Stimulated activated CD4-positive, alpha-beta T cell treated with anti-CD3 and anti-CD28 coated beads, Interleukin-15, amount 100 ng/mL, for 24 hours (primary cell): ENCODE measurements at regions not wholly inside any gene's neighbourhood (a gene's known extent, or its start where the extent isn't known, plus 50 kb on each side); places are given as distances from the start of the nearest gene placed in this dataset.

ENCODE experiments used
- DNase-seq: peaks from one replicate; pipeline ENCODE4 v3.0.0-alpha.2; 2020

DNA sequence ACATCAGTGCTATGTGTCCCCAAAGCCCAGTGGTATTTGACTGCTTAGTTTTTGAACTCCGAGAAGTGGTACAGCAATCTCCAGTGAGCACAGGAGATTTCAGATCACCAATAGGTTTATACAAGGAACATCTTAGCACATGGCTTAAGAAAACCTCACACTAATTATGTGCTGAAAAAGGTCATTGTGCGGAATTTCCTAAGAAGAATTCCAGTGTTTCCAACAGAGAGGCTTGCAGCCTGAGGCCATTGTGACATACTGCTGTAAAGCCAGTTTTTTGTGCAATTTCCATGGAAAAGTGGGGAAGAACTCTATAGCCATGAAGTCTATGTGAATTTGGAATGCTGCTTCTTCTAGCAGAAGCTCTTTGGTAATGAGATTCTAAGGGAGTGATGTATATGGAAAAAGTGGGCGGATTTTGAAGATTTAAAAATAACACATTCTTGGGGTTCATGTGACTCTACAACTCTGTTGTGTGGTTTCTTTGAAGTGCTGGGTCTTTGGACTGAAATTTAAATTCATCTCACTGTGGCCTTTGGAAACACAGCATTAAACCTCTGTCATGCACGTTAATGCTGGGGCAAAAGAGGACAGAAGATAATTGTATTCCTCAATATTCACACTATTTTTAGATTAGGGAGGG lies 110.5 kb upstream of the CD180 start:
- no peak for DNase-seq

DNA sequence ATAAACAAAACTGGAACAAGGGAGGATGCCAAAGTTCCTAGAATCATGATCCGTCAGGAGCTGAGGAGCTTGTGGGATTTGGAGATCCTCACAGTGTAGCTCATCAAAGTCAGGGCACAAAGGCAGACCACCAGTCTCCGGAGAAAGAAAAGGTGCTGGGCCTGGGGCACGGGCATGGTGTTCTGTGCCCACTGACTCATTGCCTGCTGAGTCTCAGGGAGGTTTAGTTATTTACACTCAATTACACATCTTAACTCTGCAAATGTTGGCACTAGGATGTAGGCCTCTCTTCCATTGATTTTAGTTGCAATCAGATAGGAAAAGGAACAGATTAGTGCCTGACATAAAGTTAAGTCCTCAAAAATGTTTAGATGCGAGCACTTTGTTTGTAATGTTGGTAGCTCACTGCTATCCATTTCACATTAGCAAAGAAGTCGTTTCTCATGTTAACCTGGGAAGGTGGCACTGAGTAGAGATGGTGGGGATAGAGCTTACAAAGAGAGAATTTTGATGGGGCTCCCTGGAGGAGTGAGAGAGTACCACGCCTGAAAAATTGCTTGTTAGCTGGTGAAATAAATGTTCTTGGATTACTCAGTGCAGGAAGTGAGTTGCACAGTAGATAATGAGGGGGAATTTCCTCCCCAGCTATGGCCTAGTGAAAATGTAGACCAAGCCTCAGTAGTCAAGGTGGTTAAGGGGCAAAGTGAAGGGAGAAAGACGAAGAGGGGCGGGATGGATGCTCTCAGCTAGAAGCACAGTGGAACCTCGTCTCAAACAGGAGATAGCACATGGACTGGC lies 109.5 kb upstream of the CD180 start:
- DNase-seq, result no peak

DNA sequence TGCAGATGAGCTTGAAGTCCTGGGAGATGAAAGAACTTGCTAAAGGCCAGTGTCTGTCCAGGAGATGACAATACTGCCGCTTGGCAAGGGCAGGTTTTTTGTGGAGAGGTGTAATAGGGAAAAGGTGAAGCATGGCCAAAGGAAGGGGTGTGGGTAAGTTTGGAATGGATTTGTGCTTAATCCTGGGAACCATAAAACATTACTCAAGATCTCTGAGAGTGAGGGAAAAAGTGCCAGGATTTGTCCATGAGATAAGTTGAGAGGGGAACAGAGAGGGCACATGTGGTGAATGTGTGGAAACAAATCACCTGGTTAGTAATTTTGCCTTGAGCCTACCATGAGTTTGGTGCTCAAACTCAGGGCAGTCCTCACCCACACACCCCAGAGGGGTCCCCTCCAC lies 108.8 kb upstream of the CD180 start:
- no peak for DNase-seq

DNA sequence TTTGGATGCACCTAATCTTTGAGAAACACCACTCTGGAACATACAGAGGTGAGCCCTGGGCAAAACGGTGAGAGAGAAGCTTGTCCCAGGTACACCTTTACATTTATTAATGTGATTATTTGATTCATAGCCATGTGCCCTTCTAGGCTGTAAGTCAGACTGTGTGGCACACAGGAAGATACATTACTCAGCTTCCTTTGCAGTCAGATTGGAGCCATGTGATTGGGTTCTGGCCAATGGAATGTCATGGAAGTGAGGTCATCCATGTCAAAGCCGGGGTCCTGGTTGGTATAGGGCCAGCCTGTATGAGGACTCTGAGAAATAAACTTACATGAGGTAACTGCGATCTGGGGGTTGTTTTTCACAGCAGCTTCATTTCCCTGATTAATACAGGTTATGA lies 106.8 kb upstream of the CD180 start:
- DNase-seq, result no peak

DNA sequence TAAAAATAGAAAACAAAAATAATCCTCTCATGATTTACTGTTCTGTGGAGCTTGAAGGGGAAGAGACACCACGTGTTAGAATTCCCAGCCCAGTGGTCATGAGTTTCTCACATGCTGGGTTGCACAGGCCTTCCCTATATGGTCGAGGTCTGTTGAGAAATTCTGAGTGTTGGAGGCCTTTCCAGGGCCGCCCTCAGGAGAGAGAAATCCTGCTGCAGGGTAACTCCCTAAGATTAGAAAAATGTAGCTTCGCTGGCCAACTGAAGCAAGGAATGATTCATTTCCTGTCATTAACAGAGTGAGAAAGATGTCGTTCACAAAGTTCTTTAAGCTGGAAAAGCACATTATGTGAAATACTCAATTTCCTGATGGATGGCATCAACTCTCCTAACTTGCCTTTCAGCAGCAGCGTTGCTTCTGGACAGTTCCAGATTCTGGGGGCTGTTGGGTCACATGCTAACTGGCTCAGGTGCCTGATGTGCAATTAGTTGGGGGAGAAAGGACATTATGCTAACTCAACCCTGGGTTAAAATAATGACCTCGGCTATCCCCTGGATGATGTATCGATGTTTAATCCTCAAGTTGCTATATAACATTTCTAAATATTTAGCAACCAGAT lies 104.8 kb upstream of the CD180 start:
- DNase-seq, result no peak

DNA sequence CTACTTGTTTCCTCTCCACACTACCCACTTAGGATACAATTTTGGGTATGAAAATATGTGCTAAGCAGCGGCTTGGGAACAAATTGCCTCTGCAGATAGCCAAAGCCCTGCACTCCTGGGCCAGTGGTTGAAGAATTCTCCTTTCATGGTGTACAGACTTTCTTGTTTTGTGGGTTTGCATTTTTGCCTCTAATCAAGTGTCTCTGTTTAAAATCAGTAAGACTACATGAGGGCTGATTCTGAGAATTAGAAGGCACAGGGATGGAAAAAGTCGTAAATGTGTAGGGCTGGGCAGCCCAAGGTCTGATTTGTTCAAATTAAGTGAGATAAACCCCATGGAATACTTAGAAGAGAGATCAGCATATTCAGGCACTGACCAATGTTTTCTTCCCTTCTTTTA lies 103.7 kb upstream of the CD180 start:
- no peak for DNase-seq

DNA sequence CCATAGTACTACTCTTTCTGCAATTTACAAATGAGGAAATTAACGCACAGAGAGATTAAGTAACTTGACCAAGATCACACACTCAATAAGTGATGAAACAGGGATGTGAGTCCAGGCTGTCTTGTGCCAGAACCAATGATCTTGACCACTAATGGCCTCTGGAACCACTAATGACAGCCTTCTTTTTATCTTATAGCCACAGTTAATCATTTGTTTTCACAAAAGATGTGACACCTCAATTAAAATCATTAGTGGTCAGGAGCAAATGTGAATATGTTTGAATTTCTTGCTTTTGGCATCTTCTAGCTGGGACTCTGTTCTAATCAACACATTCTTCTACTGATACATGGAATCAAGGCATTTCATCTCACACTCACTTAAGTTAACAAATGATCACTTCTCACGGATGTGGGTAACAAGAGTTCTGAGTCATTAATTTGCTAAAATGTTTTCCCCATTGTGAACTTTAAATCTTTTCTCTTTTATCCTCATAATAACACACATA lies 102.7 kb upstream of the CD180 start:
- no peak for DNase-seq

DNA sequence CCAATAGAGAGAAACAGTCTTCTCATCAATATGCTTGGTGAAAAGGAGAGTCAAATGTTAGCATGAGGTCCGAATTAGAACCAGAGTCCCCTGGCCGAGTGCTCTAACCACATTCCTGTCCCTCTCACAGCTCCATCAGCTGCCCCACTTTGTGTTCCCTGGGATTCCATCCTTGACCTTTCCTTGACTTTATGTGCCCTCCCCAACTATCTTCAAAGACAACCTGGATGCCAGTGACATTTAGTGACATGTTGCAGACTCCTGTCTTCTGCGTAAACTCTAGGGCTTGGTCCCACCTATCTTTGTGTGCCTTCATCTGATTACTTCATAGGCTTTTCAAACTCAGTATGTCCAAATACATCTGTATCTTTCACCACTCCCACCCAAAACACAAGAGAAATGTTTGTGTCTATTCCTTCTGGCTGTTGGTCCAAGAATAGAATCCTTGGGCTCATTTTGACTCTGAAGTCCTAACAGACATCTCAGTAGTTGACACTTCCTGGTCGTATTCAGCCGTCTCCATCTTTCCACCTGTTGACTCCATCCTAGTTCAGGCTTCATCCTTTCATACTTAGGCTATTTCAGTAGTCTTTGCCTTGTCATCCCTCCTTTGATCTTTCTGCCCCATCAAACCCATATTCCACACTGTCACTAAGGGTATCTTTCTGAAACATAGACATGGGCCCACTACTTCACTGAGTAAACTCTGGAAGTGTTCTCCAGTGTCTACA lies 101.4 kb upstream of the CD180 start:
- no peak for DNase-seq

DNA sequence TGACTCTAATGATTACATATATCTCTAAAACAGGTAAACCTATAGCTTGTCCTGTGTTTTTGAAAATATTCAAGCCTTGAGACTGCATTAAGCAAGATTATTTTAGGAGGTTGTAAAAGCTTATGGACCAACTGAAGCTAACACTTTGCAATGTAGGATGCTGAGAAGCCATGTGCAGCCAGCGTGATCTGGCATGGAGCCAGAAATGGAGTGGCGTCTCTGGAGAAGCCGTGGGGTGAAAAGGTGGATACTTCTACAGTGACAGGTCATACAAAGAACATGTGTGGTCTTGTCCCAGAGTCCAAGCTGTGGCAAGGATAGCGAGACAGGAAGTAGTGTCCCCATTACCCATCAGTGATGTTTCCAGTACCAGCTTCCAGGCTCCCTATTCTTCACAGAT lies 100.8 kb upstream of the CD180 start:
- DNase-seq, result no peak

DNA sequence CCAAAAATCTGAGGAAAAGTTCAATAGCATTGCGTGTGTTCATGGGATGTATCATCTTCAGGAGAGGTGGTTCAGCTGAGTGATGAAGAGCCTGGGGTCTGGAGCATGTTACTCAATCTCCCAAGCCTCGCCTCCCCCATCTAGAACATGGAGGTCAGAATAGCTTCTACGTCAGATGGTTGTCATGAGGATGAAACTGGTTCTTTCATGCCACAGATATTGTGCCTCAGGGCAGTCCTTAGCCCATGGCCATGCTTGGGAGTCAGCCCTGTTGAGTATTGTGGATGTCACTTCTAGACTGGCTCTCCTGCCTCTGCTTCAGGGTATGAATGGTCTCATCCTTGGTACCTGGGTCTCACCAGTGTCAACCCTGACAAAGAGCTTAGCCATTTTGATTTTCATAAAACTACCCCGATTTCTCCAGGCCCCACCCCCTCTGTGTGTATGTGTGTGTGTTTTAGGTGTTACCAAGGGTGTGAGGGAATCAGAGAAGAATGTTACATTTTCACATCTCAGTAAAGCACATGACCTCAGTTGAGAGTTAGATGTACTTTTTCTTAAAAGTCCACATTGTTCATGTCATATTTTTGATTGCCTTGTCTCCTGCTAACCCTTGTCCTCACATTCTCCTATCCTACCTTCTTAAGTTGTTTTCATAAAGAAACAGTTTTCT lies 97.8 kb upstream of the CD180 start:
- no peak for DNase-seq

DNA sequence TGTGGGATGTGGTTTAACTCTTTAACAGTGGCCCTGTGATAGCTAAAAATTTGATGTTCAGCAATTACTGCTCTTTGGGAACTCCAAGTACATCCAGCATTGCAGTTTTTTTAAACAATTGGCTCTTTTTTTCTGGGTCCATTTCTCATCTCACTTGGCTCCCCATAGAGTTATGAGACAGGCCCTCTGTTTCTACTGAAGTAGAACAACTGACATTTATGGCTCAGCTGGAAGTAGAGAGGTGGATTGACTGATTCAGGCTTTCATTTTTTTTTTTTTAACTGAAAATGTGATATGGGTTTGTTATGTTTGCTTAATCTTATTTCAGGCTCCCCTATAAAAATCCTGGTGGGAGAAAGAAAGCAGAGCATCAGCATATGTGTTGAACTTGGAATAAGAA lies 96.6 kb upstream of the CD180 start:
- no peak for DNase-seq

DNA sequence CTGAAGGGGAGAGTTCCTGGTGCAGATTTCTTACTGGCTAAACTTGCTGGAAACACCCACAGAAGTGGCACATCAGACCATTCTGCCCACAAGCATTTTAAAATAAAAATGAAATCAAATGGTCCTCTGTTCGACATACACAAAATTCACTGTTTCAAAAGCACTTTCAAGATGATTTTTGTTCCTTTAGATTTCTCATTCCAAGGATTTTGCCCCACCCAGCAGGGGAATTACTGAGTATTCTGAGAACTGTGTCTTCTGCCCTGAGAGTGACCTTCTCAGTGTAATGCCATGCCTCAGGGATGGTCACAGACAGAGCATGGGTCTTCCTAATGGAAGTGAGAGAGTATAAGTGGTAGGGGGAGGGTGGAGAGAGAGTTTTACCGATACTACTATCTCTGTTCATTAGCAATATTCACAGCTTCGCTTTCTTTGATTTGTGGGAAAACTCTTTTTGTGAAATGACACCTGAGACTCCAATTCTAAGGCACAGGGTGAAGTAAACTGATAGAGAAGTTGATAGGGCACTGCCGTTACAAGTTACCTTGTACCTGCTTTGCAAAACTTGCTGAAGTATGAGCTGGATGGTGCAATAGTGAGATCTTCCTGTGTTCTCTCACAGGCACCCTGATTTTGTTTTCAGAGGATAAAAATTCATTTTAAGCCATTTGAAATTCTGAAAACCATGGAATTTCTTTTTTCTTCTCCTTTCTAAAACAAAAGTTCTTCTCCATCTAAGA lies 95.8 kb upstream of the CD180 start:
- no peak for DNase-seq

DNA sequence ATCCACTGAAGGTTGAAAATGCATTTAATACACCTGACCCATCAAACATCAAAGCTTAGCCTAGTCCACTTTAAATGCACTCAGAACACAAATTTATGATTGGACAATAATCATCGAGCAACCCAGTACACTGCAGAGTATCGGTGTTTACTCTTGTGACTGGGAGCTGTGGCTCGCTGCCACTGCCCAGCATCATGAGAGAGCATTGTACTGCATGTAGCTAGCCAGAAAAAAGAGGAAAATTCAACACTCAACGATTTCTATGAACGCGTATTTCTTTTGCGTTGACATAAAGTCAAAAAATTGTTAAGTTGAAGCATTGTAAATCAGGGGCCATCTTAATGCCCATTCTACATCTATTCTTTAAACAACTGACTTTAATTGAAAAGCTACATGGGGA lies 95.1 kb upstream of the CD180 start:
- DNase-seq, result no peak

DNA sequence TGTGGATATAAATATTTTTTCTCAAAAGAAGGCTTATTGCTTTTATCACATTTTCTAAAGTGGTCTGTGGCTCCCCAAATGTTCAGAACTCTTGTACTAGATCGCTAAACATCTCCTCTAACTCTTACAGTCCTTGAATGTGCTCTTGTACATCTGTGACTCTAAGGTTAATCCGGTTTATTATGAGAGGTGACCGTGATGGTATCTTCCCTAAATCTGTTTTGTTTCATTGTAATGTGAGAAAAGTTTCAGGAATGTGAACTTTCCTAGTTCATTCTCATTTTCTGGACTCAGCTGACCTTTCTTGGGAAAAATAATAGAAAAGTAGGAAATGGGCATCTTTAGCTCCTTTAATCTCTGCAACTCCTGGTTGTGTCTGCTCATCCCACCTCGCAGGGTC lies 94.5 kb upstream of the CD180 start:
- no peak for DNase-seq

DNA sequence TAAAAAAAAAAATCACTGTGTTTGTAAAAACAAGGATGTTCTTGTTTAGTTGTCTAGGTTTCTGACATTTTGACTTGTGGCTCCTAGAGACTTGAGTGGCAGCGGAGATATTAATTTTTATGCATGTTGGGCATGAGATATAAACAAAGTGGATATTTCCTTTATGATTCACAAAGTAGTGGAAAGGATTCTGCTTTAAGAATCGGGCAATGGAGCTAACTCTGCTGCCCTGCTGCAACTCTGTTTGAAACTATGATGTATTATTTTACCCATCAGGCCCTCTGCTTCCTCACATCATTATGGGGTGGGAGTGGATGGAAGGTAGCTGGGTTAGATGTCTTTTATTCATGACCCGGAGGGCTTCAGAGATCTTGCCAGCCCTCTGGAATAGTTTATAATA lies 94.1 kb upstream of the CD180 start:
- DNase-seq, result no peak

DNA sequence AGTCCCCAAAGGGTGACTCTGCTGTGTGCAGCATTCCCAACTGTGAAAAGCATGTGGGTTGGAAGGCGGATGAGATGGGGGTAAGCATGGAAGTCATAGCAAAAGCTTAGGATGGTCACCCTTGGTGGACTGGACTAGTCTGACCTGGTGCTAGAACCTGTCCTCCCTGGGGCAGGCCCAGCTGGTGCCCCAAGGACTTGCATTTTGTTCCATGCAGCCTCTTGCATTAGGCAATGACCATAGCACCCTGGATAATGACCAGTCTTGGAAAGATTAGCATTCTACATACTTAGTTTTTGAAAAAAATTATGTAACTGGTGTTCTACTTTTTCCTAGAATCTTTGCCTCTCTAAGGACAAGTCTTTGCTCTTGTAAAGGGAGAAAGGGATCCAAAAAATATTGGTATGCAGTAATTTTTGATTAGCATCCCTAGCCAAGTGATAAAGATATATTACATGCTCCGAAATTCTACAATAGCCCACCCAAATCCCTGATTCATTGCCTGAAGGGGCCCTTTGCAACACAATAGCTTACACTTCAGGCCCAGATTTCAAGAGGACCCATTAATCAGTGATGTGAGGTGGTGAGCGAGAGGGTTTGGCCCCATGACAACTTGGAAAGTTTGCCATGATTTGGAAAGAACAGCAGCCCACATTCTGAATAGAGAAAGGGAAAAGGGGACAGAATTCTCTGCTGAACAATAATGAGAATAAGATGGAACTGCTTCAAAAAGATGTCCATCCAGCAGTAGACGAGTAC lies 93.3 kb upstream of the CD180 start:
- no peak for DNase-seq

DNA sequence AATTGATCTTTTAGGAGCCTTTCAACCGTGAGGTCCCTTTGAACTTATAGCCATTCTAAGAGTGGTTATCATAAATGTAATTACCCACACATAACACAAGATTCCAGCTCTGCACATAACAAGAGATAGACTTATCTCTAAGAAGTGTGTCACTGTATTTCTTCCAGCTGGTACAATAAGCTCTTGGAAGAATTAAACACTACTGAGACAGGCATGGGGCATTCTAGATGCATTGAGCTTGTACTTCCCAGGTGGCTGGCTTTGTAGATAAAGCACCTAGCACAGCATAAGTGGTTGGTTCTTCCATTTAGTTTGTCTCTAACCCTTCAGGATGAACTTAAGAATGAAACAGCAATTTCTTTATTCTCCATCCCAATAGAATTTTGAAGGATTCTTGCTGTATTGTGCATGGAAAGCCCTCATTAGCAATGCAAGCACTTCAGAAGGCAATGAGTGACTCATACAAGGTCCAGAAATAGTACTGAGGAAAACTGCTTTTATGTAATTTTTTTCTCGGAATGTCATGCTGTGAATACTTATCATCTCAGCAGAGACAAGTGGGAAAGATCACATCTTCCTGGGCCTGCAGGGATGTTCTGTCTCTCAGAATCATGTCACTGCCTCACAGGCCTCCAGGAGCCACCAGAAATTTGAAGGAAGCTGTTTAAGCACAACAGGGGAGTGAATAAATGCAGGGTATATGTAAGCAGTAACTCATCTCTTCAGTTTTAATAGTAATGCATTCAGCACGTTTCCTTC lies 91.1 kb upstream of the CD180 start:
- DNase-seq, result no peak

DNA sequence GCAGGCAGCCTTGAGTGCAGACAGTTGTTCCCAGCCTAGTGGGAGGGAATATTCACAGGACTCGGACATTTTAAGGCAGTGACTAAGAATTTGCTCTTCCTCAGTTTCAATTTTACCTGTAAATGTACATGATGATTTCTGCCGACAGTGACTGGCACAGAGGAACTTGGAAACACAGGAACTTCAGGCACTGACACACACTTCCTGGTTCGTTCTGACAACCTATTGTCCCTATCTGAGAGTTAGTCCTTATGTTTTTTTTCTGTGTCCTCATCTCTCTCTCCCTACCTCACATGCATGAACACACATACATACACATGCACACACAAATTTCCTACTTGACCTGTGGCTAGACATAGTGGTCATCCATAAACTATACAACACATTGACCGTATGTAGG lies 89.4 kb upstream of the CD180 start:
- DNase-seq, result no peak

DNA sequence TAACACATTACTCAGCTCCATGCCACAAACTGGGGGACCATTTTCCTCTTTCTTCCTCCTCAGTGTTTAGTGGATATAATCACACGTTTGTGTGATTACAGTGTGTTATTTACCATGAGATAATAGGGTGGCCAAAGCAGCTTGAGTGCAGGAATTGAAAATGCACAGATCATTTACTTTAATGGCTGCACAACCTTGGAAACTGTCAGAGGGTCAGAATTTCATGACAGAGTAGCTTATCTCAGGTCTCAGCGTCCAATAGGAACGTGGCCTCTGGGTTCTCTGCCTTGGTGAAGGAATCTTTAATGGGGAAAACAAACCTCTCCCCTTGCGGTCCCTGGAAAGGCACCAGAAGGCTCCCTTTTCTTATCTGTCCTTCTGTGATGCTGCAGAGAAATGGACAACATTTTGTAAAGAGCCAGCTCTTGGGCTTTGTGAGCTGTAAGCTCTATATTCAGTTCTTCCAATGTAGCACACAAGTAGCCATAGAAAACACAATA lies 87.4 kb upstream of the CD180 start:
- no peak for DNase-seq

DNA sequence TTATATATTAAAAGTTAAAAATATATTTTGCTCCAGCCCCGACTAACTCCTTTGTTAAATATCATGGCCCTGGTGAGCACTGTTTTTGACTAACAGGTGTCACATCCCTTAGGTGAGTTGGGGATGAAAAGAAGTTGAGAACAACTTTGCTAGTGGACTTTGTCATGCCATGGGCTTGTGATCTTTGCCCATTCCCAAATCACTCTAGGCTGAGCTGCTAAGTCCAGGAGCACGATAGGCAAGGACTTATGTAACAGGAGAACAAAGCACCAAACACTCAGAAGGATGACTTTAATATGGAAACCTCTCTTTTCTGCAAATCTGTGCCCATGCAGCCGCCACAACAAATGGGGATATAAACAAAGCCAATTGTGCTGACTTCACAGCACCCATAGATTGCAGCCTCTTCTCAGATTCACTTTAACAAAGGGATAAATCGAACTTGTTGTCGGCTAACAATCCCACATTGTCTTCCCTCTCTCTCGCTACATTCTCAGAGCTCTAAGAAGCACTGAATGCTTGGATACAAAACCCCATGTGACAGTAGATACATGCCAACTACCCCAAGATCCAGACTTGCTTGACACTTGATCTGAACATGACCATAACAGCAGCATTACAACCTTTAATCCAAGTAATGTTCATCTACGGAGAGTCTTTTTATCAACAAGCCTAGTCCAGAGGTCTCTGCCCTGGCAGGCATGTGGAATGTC lies 86.8 kb upstream of the CD180 start:
- DNase-seq, result no peak
